ENCODE measurements at regions not wholly inside any gene's neighbourhood (a gene's known extent, or its start where the extent isn't known, plus 50 kb on each side); places are given as distances from the start of the nearest gene placed in this dataset.

- TF ChIP-seq EZH2 (IDR thresholded peaks at IDR 0.05; ENCODE audit: low read length, unreplicated experiment), result no peak
- no peak for TF ChIP-seq CTCF (conservative IDR thresholded peaks at IDR 0.05; ENCODE audit: low read depth, low read length)
- no peak for TF ChIP-seq EZH2phosphoT487 (IDR thresholded peaks at IDR 0.05; ENCODE audit: borderline replicate concordance, low read length)
Observed at GRCh38 chr3:55364421-55364820, 122.7 kb downstream of the WNT5A start.

Data from PC-3 (cell line).